ENCODE measurements at regions not wholly inside any gene's neighbourhood (a gene's known extent, or its start where the extent isn't known, plus 50 kb on each side); places are given as distances from the start of the nearest gene placed in this dataset.
A peak's percentile ranks its signal among the peaks of the same experiment; 100 is the strongest.
"Not testable (repeated sequence)": the region's sequence is repeated elsewhere in the genome, so short reads cannot be mapped to it uniquely, and the experiment has no call there.

- DNase-seq: no peak
Measured at GRCh38 chr11:87455180-87455579, 417.4 kb downstream of the TMEM135 start.

- no peak for DNase-seq
Measured at GRCh38 chr11:87454241-87454640, 416.5 kb downstream of the TMEM135 start.

GRCh38 chr11:87453531-87454089 lies 415.9 kb downstream of the TMEM135 start:
- DNase-seq: no peak

GRCh38 chr11:87452025-87452424 lies 414.3 kb downstream of the TMEM135 start:
- DNase-seq: not testable (repeated sequence)

- DNase-seq: no peak
Measured at GRCh38 chr11:87451395-87451794, 413.7 kb downstream of the TMEM135 start.

- no peak for DNase-seq
Measured at GRCh38 chr11:87447606-87448005, 409.9 kb downstream of the TMEM135 start.

- DNase-seq: peak; percentile 47
Measured at GRCh38 chr11:87444993-87445392, 407.3 kb downstream of the TMEM135 start.

- DNase-seq: no peak
Measured at GRCh38 chr11:87443707-87444106, 406.0 kb downstream of the TMEM135 start.

- no peak for DNase-seq
Measured at GRCh38 chr11:87440076-87440770, 402.5 kb downstream of the TMEM135 start.

GRCh38 chr11:87438416-87438815 lies 400.7 kb downstream of the TMEM135 start:
- no peak for DNase-seq

- DNase-seq: no peak
Measured at GRCh38 chr11:87437844-87438223, 400.1 kb downstream of the TMEM135 start.

- DNase-seq: no peak
Measured at GRCh38 chr11:87437133-87437843, 399.6 kb downstream of the TMEM135 start.

GRCh38 chr11:87432022-87432421 lies 394.3 kb downstream of the TMEM135 start:
- peak; percentile 55 for DNase-seq

GRCh38 chr11:87431392-87431791 lies 393.7 kb downstream of the TMEM135 start:
- DNase-seq: no peak

- DNase-seq: no peak
Measured at GRCh38 chr11:87430821-87431220, 393.1 kb downstream of the TMEM135 start.

- no peak for DNase-seq
Measured at GRCh38 chr11:87429996-87430395, 392.3 kb downstream of the TMEM135 start.

- no peak for DNase-seq
Measured at GRCh38 chr11:87428266-87428665, 390.5 kb downstream of the TMEM135 start.

- no peak for DNase-seq
Measured at GRCh38 chr11:87425943-87426342, 388.2 kb downstream of the TMEM135 start.

GRCh38 chr11:87425391-87425790 lies 387.7 kb downstream of the TMEM135 start:
- DNase-seq: no peak

GRCh38 chr11:87423161-87423560 lies 385.4 kb downstream of the TMEM135 start:
- no peak for DNase-seq

GRCh38 chr11:87422566-87422965 lies 384.8 kb downstream of the TMEM135 start:
- no peak for DNase-seq

GRCh38 chr11:87421422-87421821 lies 383.7 kb downstream of the TMEM135 start:
- DNase-seq: no peak

- no peak for DNase-seq
Measured at GRCh38 chr11:87417951-87418350, 380.2 kb downstream of the TMEM135 start.

GRCh38 chr11:87405843-87406242 lies 368.1 kb downstream of the TMEM135 start:
- DNase-seq: no peak
